Cerebellar cortex (tissue), 1 donor: ENCODE measurements at regions not wholly inside any gene's neighbourhood (a gene's known extent, or its start where the extent isn't known, plus 50 kb on each side); places are given as distances from the start of the nearest gene placed in this dataset.

Experiments used
- DNase-seq: peaks from one replicate; pipeline ENCODE4 v3.0.0-alpha.2; 2015; ENCODE audit warnings: low spot score

- DNase-seq: peak; percentile 92
Observed at GRCh38 chr6:104574135-104574750, 285.5 kb downstream of the HACE1 start.

GRCh38 chr6:104573350-104573749 is 286.4 kb downstream of the HACE1 start:
- DNase-seq: peak; percentile 82

- no peak for DNase-seq
Observed at GRCh38 chr6:104572901-104573300, 286.8 kb downstream of the HACE1 start.

- DNase-seq: no peak
Observed at GRCh38 chr6:104566411-104566810, 293.3 kb downstream of the HACE1 start.

GRCh38 chr6:104563306-104563705 is 296.4 kb downstream of the HACE1 start:
- no peak for DNase-seq

- no peak for DNase-seq
Observed at GRCh38 chr6:104559435-104560202, 300.1 kb downstream of the HACE1 start.

GRCh38 chr6:104558746-104559145 is 301.0 kb downstream of the HACE1 start:
- DNase-seq: no peak

GRCh38 chr6:104548297-104548696 is 311.4 kb downstream of the HACE1 start:
- DNase-seq: peak; percentile 81

GRCh38 chr6:104541411-104541810 is 318.3 kb downstream of the HACE1 start:
- DNase-seq: no peak

- no peak for DNase-seq
Observed at GRCh38 chr6:104540743-104541142, 319.0 kb downstream of the HACE1 start.

GRCh38 chr6:104539173-104539572 is 320.5 kb downstream of the HACE1 start:
- no peak for DNase-seq

GRCh38 chr6:104537872-104538271 is 321.8 kb downstream of the HACE1 start:
- no peak for DNase-seq

GRCh38 chr6:104537180-104537579 is 322.5 kb downstream of the HACE1 start:
- DNase-seq: no peak

- DNase-seq: no peak
Observed at GRCh38 chr6:104532462-104532861, 327.3 kb downstream of the HACE1 start.

- no peak for DNase-seq
Observed at GRCh38 chr6:104531646-104532045, 328.1 kb downstream of the HACE1 start.

GRCh38 chr6:104527761-104528415 is 331.8 kb downstream of the HACE1 start:
- peak; percentile 94 for DNase-seq

- peak; percentile 66 for DNase-seq
Observed at GRCh38 chr6:104527311-104527710, 332.4 kb downstream of the HACE1 start.

- DNase-seq: peak; percentile 56
Observed at GRCh38 chr6:104526376-104526775, 333.3 kb downstream of the HACE1 start.

- DNase-seq: peak; percentile 93
Observed at GRCh38 chr6:104525677-104526322, 333.9 kb downstream of the HACE1 start.

- DNase-seq: no peak
Observed at GRCh38 chr6:104522533-104522932, 337.2 kb downstream of the HACE1 start.

- DNase-seq: no peak
Observed at GRCh38 chr6:104521176-104521575, 338.5 kb downstream of the HACE1 start.

GRCh38 chr6:104519566-104519965 is 340.2 kb downstream of the HACE1 start:
- no peak for DNase-seq

GRCh38 chr6:104509355-104509754 is 350.4 kb downstream of the HACE1 start:
- no peak for DNase-seq
